ENCODE measurements at regions not wholly inside any gene's neighbourhood (a gene's known extent, or its start where the extent isn't known, plus 50 kb on each side); places are given as distances from the start of the nearest gene placed in this dataset.

DNA sequence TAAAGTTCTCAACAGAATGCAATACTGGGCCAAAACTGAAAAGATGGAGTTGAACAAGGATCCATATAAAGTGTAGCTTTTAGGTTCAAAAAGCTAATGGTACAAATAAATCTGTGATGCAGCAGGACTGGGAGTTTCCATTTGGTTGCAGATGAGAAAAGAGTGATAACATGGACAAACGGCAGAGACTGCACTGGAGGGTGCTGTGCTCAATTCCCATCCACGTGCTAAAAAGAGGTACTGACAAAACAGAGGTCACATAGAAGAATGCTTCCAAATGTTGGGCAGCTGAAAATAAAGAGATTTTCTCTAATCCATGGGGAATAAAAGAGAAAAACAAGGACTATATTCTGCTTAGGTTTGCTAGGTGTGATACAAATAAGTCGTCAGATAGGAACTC lies 461.6 kb downstream of the LIG4 start:
- TF ChIP-seq POLR2AphosphoS5 (IDR thresholded peaks at IDR 0.05) = no peak
- TF ChIP-seq, protein P1, sequence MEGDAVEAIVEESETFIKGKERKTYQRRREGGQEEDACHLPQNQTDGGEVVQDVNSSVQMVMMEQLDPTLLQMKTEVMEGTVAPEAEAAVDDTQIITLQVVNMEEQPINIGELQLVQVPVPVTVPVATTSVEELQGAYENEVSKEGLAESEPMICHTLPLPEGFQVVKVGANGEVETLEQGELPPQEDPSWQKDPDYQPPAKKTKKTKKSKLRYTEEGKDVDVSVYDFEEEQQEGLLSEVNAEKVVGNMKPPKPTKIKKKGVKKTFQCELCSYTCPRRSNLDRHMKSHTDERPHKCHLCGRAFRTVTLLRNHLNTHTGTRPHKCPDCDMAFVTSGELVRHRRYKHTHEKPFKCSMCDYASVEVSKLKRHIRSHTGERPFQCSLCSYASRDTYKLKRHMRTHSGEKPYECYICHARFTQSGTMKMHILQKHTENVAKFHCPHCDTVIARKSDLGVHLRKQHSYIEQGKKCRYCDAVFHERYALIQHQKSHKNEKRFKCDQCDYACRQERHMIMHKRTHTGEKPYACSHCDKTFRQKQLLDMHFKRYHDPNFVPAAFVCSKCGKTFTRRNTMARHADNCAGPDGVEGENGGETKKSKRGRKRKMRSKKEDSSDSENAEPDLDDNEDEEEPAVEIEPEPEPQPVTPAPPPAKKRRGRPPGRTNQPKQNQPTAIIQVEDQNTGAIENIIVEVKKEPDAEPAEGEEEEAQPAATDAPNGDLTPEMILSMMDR (IDR thresholded peaks at IDR 0.05) = no peak
- TF ChIP-seq POLR2A (IDR thresholded peaks at IDR 0.05) = no peak

Measured in breast epithelium (tissue), 3 donors.